Fibroblast of villous mesenchyme (primary cell): ENCODE measurements at regions not wholly inside any gene's neighbourhood (a gene's known extent, or its start where the extent isn't known, plus 50 kb on each side); places are given as distances from the start of the nearest gene placed in this dataset.
"Not testable (repeated sequence)": the region's sequence is repeated elsewhere in the genome, so short reads cannot be mapped to it uniquely, and the experiment has no call there.

Source experiments
- DNase-seq: peaks from one replicate; pipeline ENCODE4 v3.0.0-alpha.2; 2010; ENCODE audit warnings: low read depth
- H3K4me3 ChIP-seq: 2 replicates; pipeline ENCODE4 v1.5.1; 2011; ENCODE audit warnings: low read depth, mild to moderate bottlenecking, low read length
- CTCF ChIP-seq: IDR thresholded peaks from 2 replicates; pipeline ENCODE4 v1.5.1; 2012; ENCODE audit warnings: low read depth, mild to moderate bottlenecking, low read length; ENCODE audit not compliant: insufficient read depth

GRCh38 chr4:135485371-135485770 is 1283.8 kb upstream of the PABPC4L start:
- H3K4me3 ChIP-seq: no peak overlapping the region
- no peak for DNase-seq
- TF ChIP-seq CTCF: no peak

- no peak for DNase-seq
- TF ChIP-seq CTCF: no peak
- H3K4me3 ChIP-seq: no peak overlapping the region
Observed at GRCh38 chr4:135476272-135476671, 1274.7 kb upstream of the PABPC4L start.

- H3K4me3 ChIP-seq: no peak overlapping the region
- no peak for TF ChIP-seq CTCF
- no peak for DNase-seq
Observed at GRCh38 chr4:135464311-135464710, 1262.7 kb upstream of the PABPC4L start.

- not testable (repeated sequence) for DNase-seq
- peak overlapping the region; percentile 9 for H3K4me3 ChIP-seq
Observed at GRCh38 chr4:135447598-135447997, 1246.0 kb upstream of the PABPC4L start.

GRCh38 chr4:135434936-135435335 is 1233.3 kb upstream of the PABPC4L start:
- no peak for DNase-seq
- no peak overlapping the region for H3K4me3 ChIP-seq
- TF ChIP-seq CTCF: no peak

GRCh38 chr4:135429528-135429927 is 1227.9 kb upstream of the PABPC4L start:
- TF ChIP-seq CTCF: no peak
- H3K4me3 ChIP-seq: no peak overlapping the region
- no peak for DNase-seq

GRCh38 chr4:135418353-135418752 is 1216.8 kb upstream of the PABPC4L start:
- DNase-seq: peak; percentile 2
- no peak overlapping the region for H3K4me3 ChIP-seq
- peak; percentile 42 for TF ChIP-seq CTCF
